Stimulated activated naive CD4-positive, alpha-beta T cell (primary cell): ENCODE measurements at regions not wholly inside any gene's neighbourhood (a gene's known extent, or its start where the extent isn't known, plus 50 kb on each side); places are given as distances from the start of the nearest gene placed in this dataset.

Experiments used
- DNase-seq, 6 experiments: peaks; one replicate each; lab custom pipeline; 2025; lab: John Stamatoyannopoulos, UW

- DNase-seq, result no peak
Measured at GRCh38 chr3:20909511-20909910, 723.5 kb upstream of the SGO1 start.

DNA sequence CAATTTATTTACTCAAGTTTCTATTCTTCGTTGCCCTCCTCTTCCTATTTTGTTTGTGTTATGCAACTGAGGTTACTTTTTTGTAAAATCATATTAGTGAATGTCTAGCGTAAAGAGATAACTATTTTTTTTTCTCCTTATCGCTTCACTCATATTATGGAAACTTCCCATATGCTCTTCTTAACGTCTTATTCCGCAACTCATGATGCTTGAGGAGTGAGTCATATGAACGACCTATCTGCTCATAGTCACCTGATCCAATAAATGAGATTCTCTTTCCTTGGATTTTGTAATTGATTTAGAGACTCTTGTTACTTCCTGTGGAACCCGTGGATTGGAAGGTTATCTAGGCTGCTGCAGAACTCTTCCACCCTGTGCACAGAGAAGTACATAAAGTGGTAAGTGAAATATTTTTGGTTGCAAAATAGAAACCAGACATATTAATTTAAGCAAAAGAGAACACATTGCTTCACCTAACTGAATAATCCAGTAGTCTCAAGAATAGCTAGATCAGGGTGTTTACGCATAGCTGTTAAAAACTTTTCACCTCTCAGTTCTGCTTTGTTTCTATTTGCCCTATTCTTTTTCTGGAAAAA is 719.3 kb upstream of the SGO1 start:
- DNase-seq, result no peak

DNA sequence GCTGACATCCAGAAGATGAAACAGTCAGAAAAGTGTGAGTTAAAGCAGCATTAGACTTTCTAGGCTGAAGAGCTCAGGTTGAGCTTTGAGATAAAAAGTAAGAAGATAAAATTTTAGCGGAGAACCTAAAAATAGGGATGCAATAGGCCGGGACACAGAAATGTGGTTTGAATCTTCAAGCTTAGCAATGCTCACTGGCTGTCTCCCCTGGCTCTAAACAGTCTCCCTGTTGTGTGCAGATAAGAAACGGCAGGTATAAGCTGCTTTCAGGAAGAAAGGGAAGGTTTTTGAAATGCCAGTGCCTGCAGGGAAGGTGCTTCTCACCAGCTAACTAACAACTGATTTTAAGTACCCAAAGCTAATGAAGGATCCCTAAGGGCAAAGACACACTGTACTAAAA is 718.7 kb upstream of the SGO1 start:
- no peak for DNase-seq

- no peak for DNase-seq
Measured at GRCh38 chr3:20898962-20899361, 713.0 kb upstream of the SGO1 start.

DNA sequence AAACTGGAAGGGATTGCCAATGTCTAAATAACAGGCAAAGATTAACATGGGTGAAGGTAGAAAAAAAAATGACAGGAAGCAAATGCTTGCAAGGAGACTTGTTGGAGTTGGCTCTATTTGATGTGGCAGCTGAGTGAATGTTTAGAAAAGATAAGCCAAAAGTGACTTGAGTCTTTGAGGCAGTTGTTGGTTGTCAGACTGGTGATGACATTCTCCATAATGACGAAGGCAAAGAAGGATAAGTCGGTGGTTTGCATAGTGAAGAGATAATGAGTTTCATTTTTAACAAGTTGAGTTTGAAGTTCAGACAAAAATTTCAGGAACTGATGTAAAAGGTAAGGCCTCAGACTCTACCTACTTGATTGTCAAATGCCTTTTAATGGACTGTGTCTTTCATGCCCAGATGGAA is 704.1 kb upstream of the SGO1 start:
- DNase-seq, result no peak

- DNase-seq, result no peak
Measured at GRCh38 chr3:20878691-20879090, 692.7 kb upstream of the SGO1 start.

DNA sequence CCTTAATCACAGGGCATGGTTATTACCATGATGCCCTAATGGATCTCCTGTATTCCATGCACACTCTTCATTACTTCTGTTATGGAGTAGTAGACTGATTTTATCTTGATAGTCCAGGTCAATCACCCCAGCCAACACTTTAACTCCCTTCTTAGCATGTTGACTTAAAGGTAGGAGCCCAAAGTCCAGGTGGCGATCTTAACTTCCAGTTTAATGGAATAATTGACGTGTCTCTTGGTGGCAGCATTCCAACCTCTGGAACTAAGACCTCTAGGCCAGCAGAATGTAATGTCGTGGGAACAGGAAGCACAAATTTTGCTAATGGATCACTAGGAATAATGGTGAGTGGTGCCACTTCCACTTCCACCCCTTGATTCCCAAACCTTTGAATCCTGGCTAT is 687.2 kb upstream of the SGO1 start:
- DNase-seq, result no peak

DNA sequence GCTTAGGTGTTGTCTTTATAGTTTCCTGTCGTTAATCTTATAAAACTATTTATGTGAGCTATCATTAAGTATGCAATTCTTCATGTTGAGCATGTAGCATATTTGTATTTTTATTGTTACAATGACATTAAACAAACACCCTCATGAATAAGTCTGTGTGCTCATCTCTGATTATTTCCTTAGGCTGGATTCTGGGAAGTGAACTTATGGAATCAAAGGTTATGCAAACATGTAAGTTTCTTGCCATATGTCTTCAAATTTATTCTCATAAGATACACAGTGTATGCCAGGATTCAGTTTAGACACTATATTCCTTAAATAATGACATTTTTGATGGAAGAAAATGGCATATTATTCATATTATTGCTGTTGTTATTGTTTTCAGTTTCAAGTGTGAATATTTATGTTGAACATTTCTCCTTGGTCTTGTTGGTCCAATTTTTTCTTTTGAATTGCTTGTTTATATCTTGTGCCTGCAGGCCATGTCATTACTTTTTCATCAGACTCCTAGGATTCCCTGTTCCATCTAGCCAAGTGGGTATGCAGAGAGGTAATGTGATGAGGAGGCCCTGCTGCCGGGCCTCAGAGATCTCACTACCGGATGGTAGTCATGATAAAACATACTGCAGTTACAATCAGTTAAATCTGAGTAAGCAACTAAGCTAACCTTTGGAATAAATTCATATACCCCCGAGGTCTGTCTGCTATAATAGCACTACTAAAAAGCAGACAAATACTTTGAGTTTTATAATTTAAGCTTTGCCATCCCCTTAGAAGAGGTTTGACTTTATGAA is 684.3 kb upstream of the SGO1 start:
- no peak for DNase-seq

DNA sequence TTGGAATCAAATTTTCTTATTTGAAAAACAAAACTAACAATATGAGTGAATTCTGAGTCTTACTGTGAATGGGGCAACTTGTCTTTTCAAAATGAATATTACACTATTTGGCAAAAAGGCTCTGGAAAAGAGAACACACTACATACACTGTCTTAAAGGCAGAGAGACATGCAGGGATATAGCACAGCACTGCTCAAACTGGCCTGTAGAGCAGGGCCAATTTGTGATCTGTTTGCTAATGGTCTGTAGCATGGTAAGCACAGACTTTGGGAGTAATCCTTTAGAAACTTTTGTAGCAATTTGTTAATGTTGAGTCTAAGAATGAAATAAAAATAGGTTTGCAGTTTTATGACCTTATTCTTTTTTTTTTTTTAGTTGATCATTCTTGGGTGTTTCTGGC is 679.8 kb upstream of the SGO1 start:
- no peak for DNase-seq

DNA sequence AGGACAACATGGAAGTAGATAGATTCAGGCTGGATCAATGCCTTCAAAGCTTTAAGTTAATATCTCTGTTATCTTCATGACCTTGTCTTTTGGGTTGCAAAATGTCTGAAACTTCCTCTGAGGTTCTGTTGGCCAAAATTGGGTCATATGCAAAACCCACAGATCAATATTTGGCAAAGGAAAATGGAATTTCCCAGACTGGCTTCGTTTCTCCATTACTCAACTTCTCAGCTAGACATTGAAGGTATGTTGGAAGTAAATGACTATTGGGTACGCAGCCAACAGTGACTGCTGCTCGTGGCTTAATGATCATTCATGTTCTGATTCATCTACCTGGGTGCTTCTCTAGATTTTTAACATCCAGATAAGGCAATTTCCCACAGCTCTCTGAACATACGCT is 675.4 kb upstream of the SGO1 start:
- no peak for DNase-seq

DNA sequence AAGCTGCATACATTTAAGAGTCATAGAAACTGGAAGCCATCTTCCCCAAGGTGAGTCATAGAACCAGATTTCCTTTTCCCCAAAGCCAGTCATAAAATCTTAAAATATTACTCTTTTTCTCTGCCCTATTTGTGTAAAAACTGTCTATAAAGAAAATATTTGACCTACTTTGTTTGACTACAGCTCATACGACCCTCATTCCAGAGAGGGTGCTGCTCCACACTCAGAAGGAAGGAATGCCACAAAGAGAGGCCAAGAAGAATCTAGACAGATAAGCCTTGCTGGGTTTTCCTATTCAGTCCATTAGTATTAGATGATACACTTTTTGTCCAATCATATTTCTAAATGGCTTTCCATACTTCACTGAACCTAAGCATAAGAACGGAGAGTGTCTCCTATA is 671.6 kb upstream of the SGO1 start:
- DNase-seq, result no peak

DNA sequence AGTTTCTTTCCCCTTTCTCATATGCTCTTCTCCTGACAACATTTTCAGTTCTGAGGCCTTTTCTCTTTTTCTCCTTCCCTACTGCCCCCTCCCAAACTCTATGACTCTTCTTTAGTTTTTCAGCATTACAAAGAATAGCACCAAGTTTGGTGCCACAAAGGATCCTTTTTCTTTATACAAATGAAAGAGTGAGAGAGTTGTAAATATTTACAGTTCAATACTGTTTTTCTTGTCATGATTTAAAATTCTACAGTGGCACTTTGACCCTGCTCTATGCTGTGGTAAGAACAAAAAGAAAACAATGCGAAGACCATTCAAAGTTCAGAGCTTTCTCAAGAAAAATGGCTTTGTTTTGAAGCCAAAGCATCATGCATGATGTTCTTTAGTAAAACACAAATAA is 667.9 kb upstream of the SGO1 start:
- no peak for DNase-seq

DNA sequence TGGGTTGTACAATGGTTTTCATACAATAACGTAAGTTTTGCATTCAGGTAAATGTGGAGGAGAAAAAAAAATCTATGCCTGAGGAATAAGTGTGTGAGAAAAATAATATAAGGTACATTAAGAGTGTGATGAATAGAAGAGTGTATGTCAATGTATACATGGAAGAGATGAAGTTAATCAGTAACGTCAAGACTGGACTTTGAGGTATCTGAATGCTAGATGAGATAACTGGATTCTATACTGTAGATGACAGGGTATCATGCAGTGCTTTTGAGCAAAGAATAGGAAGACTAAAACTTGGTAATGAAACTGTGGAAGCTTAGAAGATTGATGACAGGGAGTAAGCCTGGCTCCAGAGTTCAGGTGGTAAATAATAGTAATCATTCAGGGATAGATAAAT is 666.7 kb upstream of the SGO1 start:
- DNase-seq, result no peak

- DNase-seq, result no peak
Measured at GRCh38 chr3:20849975-20850374, 664.0 kb upstream of the SGO1 start.

DNA sequence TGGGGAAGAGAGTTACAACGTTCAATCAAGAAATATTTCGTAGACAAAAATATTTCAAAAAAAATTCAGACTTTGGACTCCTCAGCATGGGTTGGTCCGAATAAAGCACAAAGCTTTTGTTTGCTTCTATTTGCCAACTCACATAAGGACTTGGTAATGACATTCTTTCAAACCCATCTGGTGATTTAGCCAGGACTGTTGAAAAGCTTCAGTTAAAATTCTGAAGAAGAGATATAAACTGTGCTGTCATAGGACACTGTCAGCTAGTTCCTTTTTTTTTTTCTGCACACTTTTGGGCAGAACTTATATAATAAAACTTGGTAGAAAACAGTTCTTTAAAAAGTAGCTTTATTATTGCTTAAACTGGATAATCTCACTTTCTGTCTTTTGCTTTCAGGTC is 660.8 kb upstream of the SGO1 start:
- no peak for DNase-seq

DNA sequence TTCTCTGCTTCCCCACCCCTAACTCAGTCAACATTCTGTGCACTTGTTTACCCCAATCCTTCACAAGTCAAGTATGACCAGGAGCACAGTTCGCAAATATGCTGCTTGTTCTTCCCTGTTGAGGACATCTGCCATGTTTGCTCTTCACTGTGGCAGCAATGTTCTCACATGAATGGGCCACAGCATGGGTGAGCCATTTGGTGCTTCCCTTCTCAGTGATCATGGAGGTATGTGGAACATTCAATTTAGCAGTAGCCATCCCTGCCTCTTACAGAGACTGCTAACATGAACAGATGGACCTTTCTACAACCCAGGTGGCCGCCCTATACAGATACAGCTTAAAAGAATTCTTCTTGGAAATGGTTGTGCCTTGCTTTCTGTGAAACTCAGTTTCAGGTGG is 660.1 kb upstream of the SGO1 start:
- no peak for DNase-seq

GRCh38 chr3:20844851-20845250 is 658.8 kb upstream of the SGO1 start:
- no peak for DNase-seq

DNA sequence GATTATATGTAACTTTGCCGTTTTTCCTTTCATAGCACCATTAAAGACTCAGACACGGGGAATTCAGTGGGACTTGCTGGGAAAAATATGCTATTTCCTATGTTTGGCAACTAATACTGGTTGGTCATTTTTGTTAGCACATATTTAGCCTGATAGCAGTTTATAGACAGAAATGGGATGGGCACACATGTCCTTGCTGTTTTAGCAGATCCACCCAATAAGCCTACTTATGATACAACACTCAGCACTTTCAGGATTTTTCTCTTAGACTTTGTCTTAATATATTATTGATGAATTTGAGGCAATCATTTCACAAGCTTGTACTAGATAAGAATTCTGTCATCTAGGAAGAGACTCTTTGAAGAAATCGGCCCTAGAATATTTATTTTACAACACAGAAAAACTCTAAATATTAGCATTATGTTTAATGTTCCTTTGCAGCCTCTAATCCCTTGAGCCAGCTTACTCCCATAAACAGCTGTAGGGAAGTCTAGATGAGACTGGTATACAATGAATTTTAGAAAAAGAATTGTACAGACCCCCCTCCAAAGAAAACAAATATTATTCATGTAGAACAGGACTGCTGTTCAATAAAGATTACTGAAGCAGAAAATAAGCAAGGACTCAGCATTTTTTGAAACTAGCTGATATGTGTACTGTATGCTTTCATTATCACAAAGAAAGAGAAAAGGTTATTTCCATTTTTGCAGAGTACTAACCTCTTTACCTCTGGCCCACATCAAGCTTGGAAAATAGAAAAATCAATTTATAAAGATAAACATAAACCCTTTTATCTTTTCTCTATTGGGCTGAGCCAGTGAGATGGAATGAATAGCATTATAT is 656.8 kb upstream of the SGO1 start:
- DNase-seq, result no peak

- no peak for DNase-seq
Measured at GRCh38 chr3:20842002-20842401, 656.0 kb upstream of the SGO1 start.

GRCh38 chr3:20837676-20838302 is 651.8 kb upstream of the SGO1 start:
- no peak for DNase-seq

DNA sequence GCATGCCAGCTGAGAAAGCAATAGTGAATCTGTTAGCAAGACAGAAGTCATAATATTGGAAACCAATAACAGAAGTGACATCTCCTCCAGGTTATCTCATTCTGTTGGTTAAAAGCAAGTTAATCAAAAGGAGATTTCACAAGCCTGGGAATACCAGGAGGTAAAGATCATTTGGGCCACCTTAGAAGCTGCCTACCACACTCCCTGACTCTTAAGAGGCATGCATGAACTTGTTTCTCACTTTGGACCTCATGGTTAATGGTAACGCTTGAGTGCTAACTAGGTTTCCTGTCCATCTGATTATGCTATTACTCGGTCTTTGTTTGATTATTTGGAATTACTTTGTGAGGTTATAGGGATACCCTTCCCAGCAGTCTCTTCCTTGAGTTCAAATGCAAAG is 650.8 kb upstream of the SGO1 start:
- no peak for DNase-seq

DNA sequence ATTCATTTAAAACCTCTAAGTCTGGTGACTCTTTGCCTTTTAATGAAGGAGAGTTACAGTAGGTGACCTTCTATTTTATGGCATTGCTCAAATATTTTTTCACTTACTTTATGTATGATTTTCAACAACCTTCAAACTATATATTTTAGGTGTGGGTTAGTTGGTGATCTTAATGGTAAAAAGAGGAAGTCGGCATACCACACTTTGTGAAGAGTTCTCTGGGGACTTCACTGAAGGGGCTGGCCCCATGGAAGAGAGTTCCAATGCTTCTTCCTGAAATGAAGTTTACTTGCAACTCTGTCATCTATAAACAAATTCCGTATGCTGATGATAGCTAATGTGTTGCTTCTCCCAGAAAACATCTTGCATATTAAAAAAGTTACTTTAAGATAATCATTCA is 647.0 kb upstream of the SGO1 start:
- DNase-seq, result no peak

DNA sequence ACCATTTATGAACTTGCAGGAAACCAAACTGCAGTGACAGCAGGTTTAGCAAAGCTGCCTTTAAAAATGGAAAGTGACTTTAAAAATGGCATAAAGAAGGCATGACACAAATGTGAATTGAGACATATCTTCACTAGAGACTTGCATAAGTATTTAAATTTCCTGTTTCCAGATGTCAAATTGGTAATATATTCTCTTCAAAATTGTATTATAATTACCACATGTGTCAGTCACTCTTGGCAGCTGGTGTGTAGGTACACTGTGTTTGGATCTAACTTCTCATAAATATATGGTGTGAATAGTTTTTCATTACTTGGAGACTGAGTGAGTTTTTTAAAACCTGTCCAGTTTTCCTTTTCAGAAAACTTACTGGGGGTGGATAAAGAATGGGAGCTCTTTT is 636.2 kb upstream of the SGO1 start:
- no peak for DNase-seq
